ENCODE measurements at regions not wholly inside any gene's neighbourhood (a gene's known extent, or its start where the extent isn't known, plus 50 kb on each side); places are given as distances from the start of the nearest gene placed in this dataset.

DNA sequence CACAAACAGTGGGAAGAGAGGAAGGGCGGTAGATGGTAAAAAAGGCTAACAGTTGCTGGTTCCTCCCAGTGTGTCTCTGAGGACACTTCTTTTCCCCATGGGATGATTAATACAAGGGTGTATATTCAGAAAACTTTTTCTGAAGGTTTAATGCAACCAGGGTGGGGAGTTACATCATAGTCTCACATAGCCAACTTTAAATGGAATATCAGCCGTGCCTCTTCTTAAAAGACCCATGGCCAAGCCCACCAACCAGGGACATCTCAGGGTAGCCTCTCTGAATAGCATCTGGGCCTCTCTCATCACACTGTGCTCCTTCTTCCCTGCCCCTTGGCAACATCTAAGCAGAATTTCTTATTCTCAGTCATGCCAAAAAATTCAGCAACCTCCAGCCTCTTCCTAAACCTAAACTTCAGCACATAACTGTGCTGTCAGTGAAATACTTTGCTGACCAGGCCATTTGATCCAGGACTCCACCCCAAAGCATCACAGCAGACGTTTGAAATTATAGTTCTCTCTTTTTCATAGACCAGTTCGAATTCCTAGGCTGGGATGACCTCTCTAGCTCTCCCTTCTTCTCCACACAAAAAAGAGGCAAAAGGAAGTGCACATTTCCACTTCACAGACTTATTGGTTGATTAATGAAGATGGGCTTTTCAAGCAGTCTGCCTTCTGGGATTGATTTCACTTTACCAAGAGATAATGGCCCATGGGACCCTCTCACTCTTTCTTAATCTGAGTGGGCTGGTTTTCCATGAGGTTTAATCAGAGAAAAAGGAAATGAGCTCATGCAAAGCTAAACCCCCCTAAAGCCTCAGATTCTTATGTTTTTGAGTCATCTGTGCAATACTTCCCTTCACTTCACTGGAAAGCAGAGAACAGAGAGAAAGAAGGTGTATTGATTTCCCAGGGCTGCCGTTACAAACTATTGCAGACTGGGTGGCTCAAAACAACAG is 85.1 kb upstream of the RAI14 start:
- no peak for ATAC-seq
- TF ChIP-seq, protein P1, sequence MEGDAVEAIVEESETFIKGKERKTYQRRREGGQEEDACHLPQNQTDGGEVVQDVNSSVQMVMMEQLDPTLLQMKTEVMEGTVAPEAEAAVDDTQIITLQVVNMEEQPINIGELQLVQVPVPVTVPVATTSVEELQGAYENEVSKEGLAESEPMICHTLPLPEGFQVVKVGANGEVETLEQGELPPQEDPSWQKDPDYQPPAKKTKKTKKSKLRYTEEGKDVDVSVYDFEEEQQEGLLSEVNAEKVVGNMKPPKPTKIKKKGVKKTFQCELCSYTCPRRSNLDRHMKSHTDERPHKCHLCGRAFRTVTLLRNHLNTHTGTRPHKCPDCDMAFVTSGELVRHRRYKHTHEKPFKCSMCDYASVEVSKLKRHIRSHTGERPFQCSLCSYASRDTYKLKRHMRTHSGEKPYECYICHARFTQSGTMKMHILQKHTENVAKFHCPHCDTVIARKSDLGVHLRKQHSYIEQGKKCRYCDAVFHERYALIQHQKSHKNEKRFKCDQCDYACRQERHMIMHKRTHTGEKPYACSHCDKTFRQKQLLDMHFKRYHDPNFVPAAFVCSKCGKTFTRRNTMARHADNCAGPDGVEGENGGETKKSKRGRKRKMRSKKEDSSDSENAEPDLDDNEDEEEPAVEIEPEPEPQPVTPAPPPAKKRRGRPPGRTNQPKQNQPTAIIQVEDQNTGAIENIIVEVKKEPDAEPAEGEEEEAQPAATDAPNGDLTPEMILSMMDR (IDR thresholded peaks at IDR 0.05), result no peak
- intact Hi-C loops (cut with DNase I, micrococcal nuclease), result no loop called here
- Histone ChIP-seq H3K4me3 (no peak overlapping the region), H3K4me1 (ENCODE audit: low read depth) (no peaks in the 10 kb centered on the region), H3K9me3 (no peaks in the 10 kb centered on the region), H3K36me3 (ENCODE audit: low read depth) (no peaks in the 10 kb centered on the region)
- DNase-seq, result no peak

DNA sequence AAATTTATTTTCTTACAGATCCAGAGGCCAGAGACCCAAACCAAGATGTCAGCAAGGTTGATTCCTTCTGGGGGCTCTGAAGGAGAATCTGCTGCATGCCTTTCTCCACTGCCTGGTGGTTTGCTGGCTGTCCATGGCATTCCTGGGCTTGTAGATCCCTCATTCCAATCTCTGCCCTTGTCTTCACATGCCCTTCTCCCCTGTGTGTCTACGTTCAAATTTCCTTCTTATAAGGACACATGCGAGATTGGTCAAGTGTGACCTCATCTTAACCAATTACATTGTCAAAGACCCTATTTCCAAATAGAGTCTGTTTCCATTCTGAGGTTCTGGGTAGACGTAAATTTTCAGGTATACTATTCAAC is 84.5 kb upstream of the RAI14 start:
- Histone ChIP-seq H3K9me3 (no peaks in the 10 kb centered on the region), H3K4me1 (ENCODE audit: low read depth) (no peaks in the 10 kb centered on the region), H3K36me3 (ENCODE audit: low read depth) (no peaks in the 10 kb centered on the region), H3K4me3 (no peak overlapping the region)
- intact Hi-C loops (cut with DNase I, micrococcal nuclease), result no loop called here
- DNase-seq, result no peak
- ATAC-seq, result no peak
- TF ChIP-seq, protein P1 (IDR thresholded peaks at IDR 0.05), result no peak

DNA sequence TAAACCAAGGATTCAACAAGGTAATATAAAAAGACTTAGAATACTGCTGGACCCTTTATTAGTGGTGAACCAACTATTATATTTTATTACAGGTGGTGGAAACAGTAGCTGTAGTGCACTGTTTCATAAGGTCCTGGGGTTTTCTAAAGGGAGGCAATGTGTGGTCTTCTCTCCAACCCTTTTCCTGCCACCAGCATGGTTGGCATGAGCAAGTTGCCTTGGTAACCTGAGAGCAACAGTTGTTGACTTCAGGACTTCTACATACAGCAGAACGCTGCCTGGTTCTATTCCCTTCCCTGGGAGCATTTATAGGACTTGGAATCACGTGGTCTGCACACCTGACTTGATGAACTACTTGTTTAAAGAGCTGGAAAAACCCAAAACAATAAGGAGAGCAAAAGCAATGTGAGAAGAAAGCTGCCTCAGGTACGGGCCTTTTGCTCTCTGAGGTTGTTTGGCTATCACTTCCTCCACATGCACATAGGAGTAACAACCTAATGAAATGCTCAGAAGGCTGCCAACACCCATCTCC is 81.1 kb upstream of the RAI14 start:
- ATAC-seq (peak; percentile 30), DNase-seq (no peak)
- intact Hi-C loops (cut with DNase I, micrococcal nuclease), result no loop called here
- no peaks in the 10 kb centered on the region for H3K36me3 ChIP-seq (ENCODE audit: low read depth)
- H3K4me1 ChIP-seq (ENCODE audit: low read depth), result no peaks in the 10 kb centered on the region
- H3K4me3 ChIP-seq, result no peak overlapping the region
- H3K9me3 ChIP-seq, result no peaks in the 10 kb centered on the region
- TF ChIP-seq, protein P1 (IDR thresholded peaks at IDR 0.05), result no peak

DNA sequence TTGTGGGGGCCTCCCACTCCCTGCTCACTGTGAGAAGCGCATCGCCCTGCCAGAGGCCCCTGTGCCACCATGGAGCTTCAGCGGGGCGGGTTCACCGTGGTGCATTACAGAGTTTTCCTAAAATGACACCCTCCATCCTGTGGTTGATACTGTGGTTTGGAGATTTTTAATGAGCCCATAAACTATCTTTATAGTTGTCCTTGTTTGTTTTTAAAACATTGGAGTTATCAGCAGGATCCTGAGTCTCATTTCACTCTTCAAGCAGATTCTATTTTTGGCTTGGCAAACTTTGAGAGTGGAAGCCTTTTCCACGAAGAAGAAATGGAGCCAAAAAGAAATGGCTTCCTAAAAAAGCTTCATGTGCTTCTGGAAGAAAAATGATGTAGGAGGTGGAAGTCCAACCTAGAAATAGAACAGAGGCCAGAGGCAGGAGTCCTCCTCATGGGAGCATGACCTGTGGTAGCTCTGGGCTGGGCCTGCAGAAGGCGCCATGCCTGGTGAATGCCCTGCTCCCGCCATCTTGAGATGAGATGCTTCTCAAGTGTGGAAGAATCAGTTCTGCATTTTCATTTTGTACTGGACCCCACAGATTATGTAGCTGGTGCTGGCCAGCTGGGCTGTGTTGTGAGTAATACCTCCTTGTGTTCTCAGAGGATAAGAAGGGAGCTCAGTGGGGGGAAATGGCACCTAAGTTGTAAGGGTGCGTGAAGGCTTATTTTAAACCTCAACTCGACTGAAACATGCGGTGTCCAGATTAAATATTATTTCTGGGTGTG is 79.0 kb upstream of the RAI14 start:
- TF ChIP-seq, protein P1 (IDR thresholded peaks at IDR 0.05), result no peak
- Histone ChIP-seq H3K4me1 (ENCODE audit: low read depth) (no peaks in the 10 kb centered on the region), H3K4me3 (no peak overlapping the region), H3K36me3 (ENCODE audit: low read depth) (no peaks in the 10 kb centered on the region), H3K9me3 (no peaks in the 10 kb centered on the region)
- no peak for ATAC-seq
- DNase-seq, result no peak
- intact Hi-C loops (cut with DNase I, micrococcal nuclease), result no loop called here

DNA sequence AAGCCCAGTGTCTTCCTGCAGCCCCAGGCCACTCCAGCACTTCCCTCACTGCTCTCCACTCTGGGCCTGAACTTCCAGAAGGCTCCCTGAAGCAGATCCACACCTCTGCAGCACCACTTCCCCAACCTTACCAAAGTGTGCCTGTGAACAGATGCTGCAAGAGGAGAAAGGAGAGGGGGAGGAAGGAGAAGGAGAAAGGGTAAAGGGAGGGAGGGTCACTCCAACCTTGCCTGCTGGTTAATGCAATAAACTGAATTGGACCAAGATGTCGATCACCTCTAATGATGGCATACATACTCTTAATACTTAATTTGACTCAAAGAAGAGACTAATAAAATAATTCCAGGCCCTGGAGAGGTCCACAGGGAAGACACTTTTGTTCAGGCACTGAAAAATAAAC is 77.2 kb upstream of the RAI14 start:
- no peak overlapping the region for H3K4me3 ChIP-seq
- no peaks in the 10 kb centered on the region for H3K9me3 ChIP-seq
- TF ChIP-seq, protein P1 (IDR thresholded peaks at IDR 0.05), result no peak
- no peaks in the 10 kb centered on the region for H3K4me1 ChIP-seq (ENCODE audit: low read depth)
- no peak for DNase-seq
- intact Hi-C loops (cut with DNase I, micrococcal nuclease), result no loop called here
- no peak for ATAC-seq
- no peaks in the 10 kb centered on the region for H3K36me3 ChIP-seq (ENCODE audit: low read depth)

Data from mucosa of descending colon (tissue), 3 donors.